Lower lobe of right lung (tissue), 2 donors: ENCODE measurements at regions not wholly inside any gene's neighbourhood (a gene's known extent, or its start where the extent isn't known, plus 50 kb on each side); places are given as distances from the start of the nearest gene placed in this dataset.

Experiments used
- ATAC-seq, 2 donors: fragments of 200-7000 bp; cut with Tn5 transposase; one replicate each; pipeline ENCODE4 v1.9.1; 2020 to 2022; ENCODE audit warnings: mild to moderate bottlenecking in 2 of 2, moderate library complexity in 2 of 2
- DNase-seq: peaks from one replicate; pipeline ENCODE4 v3.0.0-alpha.2; 2020
- H3K27ac ChIP-seq: fragments of 200-600 bp; one replicate; pipeline ENCODE4 v1.8.0; 2022
- H3K27me3 ChIP-seq: fragments of 200-600 bp; one replicate; pipeline ENCODE4 v1.8.0; 2022; ENCODE audit warnings: low read depth
- H3K36me3 ChIP-seq: fragments of 200-600 bp; one replicate; pipeline ENCODE4 v1.8.0; 2022; ENCODE audit warnings: mild to moderate bottlenecking
- H3K4me1 ChIP-seq: fragments of 200-600 bp; one replicate; pipeline ENCODE4 v1.8.0; 2022
- H3K4me3 ChIP-seq: fragments of 200-600 bp; one replicate; pipeline ENCODE4 v1.8.0; 2022; ENCODE audit warnings: mild to moderate bottlenecking
- H3K9me3 ChIP-seq: fragments of 200-600 bp; one replicate; pipeline ENCODE4 v1.8.0; 2022
- CTCF ChIP-seq: fragments of 200-600 bp; IDR thresholded peaks from one replicate; pipeline ENCODE4 v1.8.0; 2022; ENCODE audit warnings: antibody characterized with exemption, mild to moderate bottlenecking
- intact Hi-C: fragments of 100-400 bp; cut with DNase I; formaldehyde crosslinking; loops from one replicate; pipeline ENCODE4 v1.11.0; 2022
- donor health status: DM: no; HTN: yes; CAD: no; lungs with severe emphysema.

GRCh38 chr9:99327667-99328066, 105.6 kb downstream of the SEC61B start:
- no peak overlapping the region for H3K4me3 ChIP-seq
- H3K36me3 ChIP-seq: no peaks in the 10 kb centered on the region
- ATAC-seq: no peak
- no peak overlapping the region for H3K27ac ChIP-seq
- H3K27me3 ChIP-seq: no peaks in the 10 kb centered on the region
- intact Hi-C loops: no loop called here
- no peaks in the 10 kb centered on the region for H3K9me3 ChIP-seq
- TF ChIP-seq CTCF: no peak
- no peaks in the 10 kb centered on the region for H3K4me1 ChIP-seq
- no peak for DNase-seq

- H3K4me3 ChIP-seq: no peak overlapping the region
- ATAC-seq (no peak), DNase-seq (no peak)
- TF ChIP-seq CTCF: no peak
- H3K9me3 ChIP-seq: no peaks in the 10 kb centered on the region
- H3K4me1 ChIP-seq: no peaks in the 10 kb centered on the region
- no peak overlapping the region for H3K27ac ChIP-seq
- intact Hi-C loops: no loop called here
- H3K27me3 ChIP-seq: no peaks in the 10 kb centered on the region
- no peaks in the 10 kb centered on the region for H3K36me3 ChIP-seq
Observed at GRCh38 chr9:99335280-99335679, 113.2 kb downstream of the SEC61B start.

GRCh38 chr9:99336005-99336404, 113.9 kb downstream of the SEC61B start:
- H3K36me3 ChIP-seq: no peaks in the 10 kb centered on the region
- H3K27ac ChIP-seq: no peak overlapping the region
- no peak for DNase-seq
- no peak for TF ChIP-seq CTCF
- no peaks in the 10 kb centered on the region for H3K9me3 ChIP-seq
- ATAC-seq: no peak
- H3K27me3 ChIP-seq: no peaks in the 10 kb centered on the region
- no peak overlapping the region for H3K4me3 ChIP-seq
- no peaks in the 10 kb centered on the region for H3K4me1 ChIP-seq
- intact Hi-C loops: no loop called here

GRCh38 chr9:99336531-99336930, 114.4 kb downstream of the SEC61B start:
- TF ChIP-seq CTCF: no peak
- DNase-seq (no peak), ATAC-seq (no peak)
- intact Hi-C loops: no loop called here
- Histone ChIP-seq H3K36me3 (no peaks in the 10 kb centered on the region), H3K27me3 (no peaks in the 10 kb centered on the region), H3K4me1 (no peaks in the 10 kb centered on the region), H3K4me3 (no peak overlapping the region), H3K9me3 (no peaks in the 10 kb centered on the region), H3K27ac (no peak overlapping the region)

- Histone ChIP-seq H3K4me3 (no peak overlapping the region), H3K27ac (no peak overlapping the region), H3K27me3 (no peaks in the 10 kb centered on the region), H3K36me3 (no peaks in the 10 kb centered on the region), H3K9me3 (no peaks in the 10 kb centered on the region), H3K4me1 (no peaks in the 10 kb centered on the region)
- ATAC-seq: no peak
- intact Hi-C loops: no loop called here
- TF ChIP-seq CTCF: no peak
- DNase-seq: no peak
Observed at GRCh38 chr9:99340281-99340680, 118.2 kb downstream of the SEC61B start.

- intact Hi-C loops: no loop called here
- DNase-seq: no peak
- H3K4me1 ChIP-seq: no peaks in the 10 kb centered on the region
- H3K27ac ChIP-seq: no peak overlapping the region
- H3K4me3 ChIP-seq: no peak overlapping the region
- no peak for TF ChIP-seq CTCF
- H3K27me3 ChIP-seq: no peaks in the 10 kb centered on the region
- no peaks in the 10 kb centered on the region for H3K9me3 ChIP-seq
- no peak for ATAC-seq
- no peaks in the 10 kb centered on the region for H3K36me3 ChIP-seq
Observed at GRCh38 chr9:99341686-99342085, 119.6 kb downstream of the SEC61B start.
